Gastrocnemius medialis (tissue), 4 donors: ENCODE measurements at regions not wholly inside any gene's neighbourhood (a gene's known extent, or its start where the extent isn't known, plus 50 kb on each side); places are given as distances from the start of the nearest gene placed in this dataset.

Experiments used
- ATAC-seq, 2 donors: fragments of 150-250 bp; one replicate each; pipeline ENCODE4 v1.9.1; 2016
- DNase-seq, 2 donors: peaks; one replicate each; pipeline ENCODE4 v3.0.0-alpha.2; 2019
- H3K27ac ChIP-seq, 4 donors: fragments of 200-600 bp; sonication (generic); 1 replicate in 1 of 4; 2 replicates in 3 of 4; pipeline ENCODE4 v1.5.1; 2016 to 2018; ENCODE audit warnings: mild to moderate bottlenecking in 2 of 4, moderate library complexity in 1 of 4
- H3K27me3 ChIP-seq, 3 donors: fragments of 200-600 bp; sonication (generic) in 2 of 3; 1 replicate in 1 of 3; 2 replicates in 2 of 3; pipeline versions ENCODE4 v1.5.1 to v1.6.0; 2016 to 2019; ENCODE audit warnings: mild to moderate bottlenecking in 1 of 3, moderate library complexity in 1 of 3
- H3K36me3 ChIP-seq, 2 donors: fragments of 200-600 bp; sonication (generic) in 1 of 2; one replicate each; pipeline ENCODE4 v1.5.1; 2017 to 2018
- H3K4me1 ChIP-seq, 2 donors: fragments of 200-600 bp; sonication (generic) in 1 of 2; one replicate each; pipeline ENCODE4 v1.5.1; 2016 to 2017; ENCODE audit warnings: mild to moderate bottlenecking in 2 of 2
- H3K4me3 ChIP-seq, 4 donors: fragments of 200-600 bp; sonication (generic) in 3 of 4; 1 replicate in 1 of 4; 2 replicates in 3 of 4; pipeline ENCODE4 v1.5.1; 2016 to 2019; ENCODE audit warnings: mild to moderate bottlenecking in 2 of 4
- H3K9me3 ChIP-seq, 3 donors: fragments of 200-600 bp; sonication (generic) in 2 of 3; 1 replicate in 1 of 3; 2 replicates in 2 of 3; pipeline ENCODE4 v1.5.1; 2016 to 2019
- POLR2A ChIP-seq, 2 donors: fragments of 450-650 bp; IDR thresholded peaks; one replicate each; pipeline ENCODE4 v1.6.1; 2017; ENCODE audit warnings: antibody characterized with exemption in 2 of 2, mild to moderate bottlenecking in 2 of 2, moderate library complexity in 2 of 2
- in situ Hi-C, 4 donors: fragments of 200-750 bp; cut with MboI; loops; one replicate each; pipeline versions ENCODE4 v1.15.0 to v1.8.0; 2017; ENCODE audit warnings: low sequenced_read_pairs in 4 of 4
- intact Hi-C: fragments of 100-400 bp; cut with DNase I; formaldehyde crosslinking; loops from one replicate; pipeline ENCODE4 v1.15.1; 2023; ENCODE audit warnings: low total_unique reads
- TF ChIP-seq, protein P1 (sequence below), 5 experiments: fragments of 450-650 bp in 3 of 5; fragments of 200-600 bp in 2 of 5; sonication (generic) in 2 of 5; IDR thresholded peaks in 4 of 5; conservative IDR thresholded peaks in 1 of 5; 1 replicate in 4 of 5; 2 replicates in 1 of 5; pipeline ENCODE4 v1.5.1; 2016 to 2019; ENCODE audit warnings: antibody characterized with exemption in 5 of 5, mild to moderate bottlenecking in 3 of 5, moderate library complexity in 3 of 5

DNA sequence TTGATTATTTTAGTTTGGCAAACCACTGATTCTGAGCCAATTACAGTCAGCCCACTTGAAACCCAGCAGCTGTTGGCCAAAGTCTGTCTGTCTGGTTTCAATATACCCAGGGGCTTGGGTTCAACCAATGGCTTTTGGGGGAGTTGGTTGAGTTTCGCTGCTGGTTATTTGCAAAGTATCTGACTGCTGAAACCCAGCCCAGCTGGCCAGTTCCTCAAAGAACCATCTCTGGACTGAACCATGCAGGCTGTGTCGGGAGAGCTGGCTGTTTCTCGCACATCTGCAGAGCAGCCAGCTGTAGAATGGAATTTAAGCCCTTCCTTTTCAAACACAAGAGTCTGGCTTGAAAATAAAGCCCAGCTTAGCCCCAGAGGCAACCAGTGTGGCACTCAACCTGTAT lies 66.0 kb upstream of the PAX7 start:
- H3K27me3 ChIP-seq, result peaks cover 7 to 27% (median 11%) of the 10 kb centered on the region in 3 donors
- no peaks in the 10 kb centered on the region for H3K4me1 ChIP-seq
- intact Hi-C loops, result no loop called here
- H3K36me3 ChIP-seq, result no peaks in the 10 kb centered on the region
- no peak overlapping the region for H3K4me3 ChIP-seq
- DNase-seq, result no peak
- TF ChIP-seq, protein P1, sequence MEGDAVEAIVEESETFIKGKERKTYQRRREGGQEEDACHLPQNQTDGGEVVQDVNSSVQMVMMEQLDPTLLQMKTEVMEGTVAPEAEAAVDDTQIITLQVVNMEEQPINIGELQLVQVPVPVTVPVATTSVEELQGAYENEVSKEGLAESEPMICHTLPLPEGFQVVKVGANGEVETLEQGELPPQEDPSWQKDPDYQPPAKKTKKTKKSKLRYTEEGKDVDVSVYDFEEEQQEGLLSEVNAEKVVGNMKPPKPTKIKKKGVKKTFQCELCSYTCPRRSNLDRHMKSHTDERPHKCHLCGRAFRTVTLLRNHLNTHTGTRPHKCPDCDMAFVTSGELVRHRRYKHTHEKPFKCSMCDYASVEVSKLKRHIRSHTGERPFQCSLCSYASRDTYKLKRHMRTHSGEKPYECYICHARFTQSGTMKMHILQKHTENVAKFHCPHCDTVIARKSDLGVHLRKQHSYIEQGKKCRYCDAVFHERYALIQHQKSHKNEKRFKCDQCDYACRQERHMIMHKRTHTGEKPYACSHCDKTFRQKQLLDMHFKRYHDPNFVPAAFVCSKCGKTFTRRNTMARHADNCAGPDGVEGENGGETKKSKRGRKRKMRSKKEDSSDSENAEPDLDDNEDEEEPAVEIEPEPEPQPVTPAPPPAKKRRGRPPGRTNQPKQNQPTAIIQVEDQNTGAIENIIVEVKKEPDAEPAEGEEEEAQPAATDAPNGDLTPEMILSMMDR (IDR thresholded peaks at IDR 0.05 in 4 of 5, conservative IDR thresholded peaks at IDR 0.05 in 1 of 5), result no peak
- no peak for TF ChIP-seq POLR2A (IDR thresholded peaks at IDR 0.05)
- in situ Hi-C loops, result no loop called here
- no peaks in the 10 kb centered on the region for H3K9me3 ChIP-seq
- no peak for ATAC-seq
- H3K27ac ChIP-seq, result no peak overlapping the region

DNA sequence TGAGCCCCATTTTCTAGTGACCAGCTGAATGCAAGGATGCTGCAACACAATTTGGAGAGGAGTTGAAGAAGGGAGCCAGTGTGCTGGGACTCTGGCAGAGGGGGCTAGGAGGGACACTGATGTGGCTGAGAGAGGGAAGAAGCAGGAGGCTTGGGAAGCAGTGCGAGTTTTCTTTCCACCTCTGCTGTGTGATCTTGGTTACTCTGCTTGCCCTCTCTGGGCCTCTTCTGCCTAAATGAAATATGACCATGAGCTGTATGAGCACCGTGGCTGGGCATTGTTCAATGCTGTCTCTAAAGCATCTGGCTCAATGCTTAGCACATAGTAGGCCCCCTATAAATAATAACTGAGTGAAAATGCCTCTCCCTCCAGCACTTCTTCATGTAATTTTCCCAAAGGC lies 65.3 kb upstream of the PAX7 start:
- no peak overlapping the region for H3K4me3 ChIP-seq
- H3K4me1 ChIP-seq, result no peaks in the 10 kb centered on the region
- no peaks in the 10 kb centered on the region for H3K36me3 ChIP-seq
- intact Hi-C loops, result no loop called here
- in situ Hi-C loops, result no loop called here
- H3K9me3 ChIP-seq, result no peaks in the 10 kb centered on the region
- no peak for ATAC-seq
- DNase-seq, result no peak
- TF ChIP-seq, protein P1 (IDR thresholded peaks at IDR 0.05 in 4 of 5, conservative IDR thresholded peaks at IDR 0.05 in 1 of 5), result no peak
- TF ChIP-seq POLR2A (IDR thresholded peaks at IDR 0.05), result no peak
- H3K27ac ChIP-seq, result no peak overlapping the region
- peaks cover 7 to 23% (median 11%) of the 10 kb centered on the region in 3 donors for H3K27me3 ChIP-seq

DNA sequence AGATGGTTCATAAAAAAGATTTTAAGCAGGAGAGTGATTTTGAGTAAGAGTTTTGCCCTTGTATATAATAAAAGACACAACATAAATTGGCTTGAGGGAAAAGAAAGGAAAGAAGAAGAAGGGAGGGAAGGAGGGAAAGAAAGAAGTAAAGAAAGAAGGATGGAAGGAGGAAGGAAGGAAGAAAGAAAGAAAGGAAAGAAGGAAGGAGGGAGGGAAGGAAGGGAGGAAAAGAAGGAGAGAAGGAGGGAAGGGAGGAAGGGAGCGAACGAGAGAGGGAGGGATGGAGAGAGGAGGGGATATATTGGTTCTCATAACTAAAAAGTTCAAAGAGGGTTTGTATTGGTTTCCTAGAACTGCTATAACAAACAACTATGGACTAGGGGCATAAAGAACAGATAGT lies 62.2 kb upstream of the PAX7 start:
- intact Hi-C loops (no loop called here), in situ Hi-C loops (no loop called here)
- ATAC-seq (no peak), DNase-seq (no peak)
- no peaks in the 10 kb centered on the region for H3K9me3 ChIP-seq
- no peak overlapping the region for H3K4me3 ChIP-seq
- H3K4me1 ChIP-seq, result no peaks in the 10 kb centered on the region
- H3K36me3 ChIP-seq, result no peaks in the 10 kb centered on the region
- TF ChIP-seq, protein P1 (IDR thresholded peaks at IDR 0.05 in 4 of 5, conservative IDR thresholded peaks at IDR 0.05 in 1 of 5), result no peak
- TF ChIP-seq POLR2A (IDR thresholded peaks at IDR 0.05), result no peak
- H3K27ac ChIP-seq, result no peak overlapping the region
- peaks cover 0 to 8% (median 6%) of the 10 kb centered on the region in 3 donors for H3K27me3 ChIP-seq

DNA sequence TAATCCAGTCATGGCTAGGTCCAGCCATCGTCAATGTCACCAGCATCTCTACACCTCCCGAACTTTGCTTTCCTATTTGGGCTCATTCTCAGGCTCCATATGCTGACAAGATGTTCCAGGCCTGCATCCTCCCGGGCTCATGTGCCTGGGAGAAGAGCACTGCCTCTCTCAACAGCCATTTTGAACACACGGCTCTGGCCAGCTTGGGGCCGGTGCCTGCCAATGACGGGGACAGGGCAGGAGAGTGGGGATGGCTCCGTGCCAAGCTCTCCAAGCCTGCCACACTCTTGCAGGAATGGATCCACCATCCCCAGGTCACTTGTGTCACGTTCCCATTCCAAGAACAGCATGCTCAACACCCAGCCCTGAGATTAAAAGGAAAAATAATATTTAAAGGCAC lies 61.4 kb upstream of the PAX7 start:
- no peak for DNase-seq
- H3K36me3 ChIP-seq, result no peaks in the 10 kb centered on the region
- H3K9me3 ChIP-seq, result no peaks in the 10 kb centered on the region
- TF ChIP-seq POLR2A (IDR thresholded peaks at IDR 0.05), result no peak
- TF ChIP-seq, protein P1 (IDR thresholded peaks at IDR 0.05 in 4 of 5, conservative IDR thresholded peaks at IDR 0.05 in 1 of 5), result no peak
- H3K27me3 ChIP-seq, result peaks cover 0 to 6% (median 3%) of the 10 kb centered on the region in 3 donors
- no peak overlapping the region for H3K27ac ChIP-seq
- no peak overlapping the region for H3K4me3 ChIP-seq
- no peak for ATAC-seq
- H3K4me1 ChIP-seq, result no peaks in the 10 kb centered on the region
- in situ Hi-C loops, result no loop called here
- intact Hi-C loops, result no loop called here
